ENCODE measurements at regions not wholly inside any gene's neighbourhood (a gene's known extent, or its start where the extent isn't known, plus 50 kb on each side); places are given as distances from the start of the nearest gene placed in this dataset.
"Not testable (repeated sequence)": the region's sequence is repeated elsewhere in the genome, so short reads cannot be mapped to it uniquely, and the experiment has no call there.

DNA sequence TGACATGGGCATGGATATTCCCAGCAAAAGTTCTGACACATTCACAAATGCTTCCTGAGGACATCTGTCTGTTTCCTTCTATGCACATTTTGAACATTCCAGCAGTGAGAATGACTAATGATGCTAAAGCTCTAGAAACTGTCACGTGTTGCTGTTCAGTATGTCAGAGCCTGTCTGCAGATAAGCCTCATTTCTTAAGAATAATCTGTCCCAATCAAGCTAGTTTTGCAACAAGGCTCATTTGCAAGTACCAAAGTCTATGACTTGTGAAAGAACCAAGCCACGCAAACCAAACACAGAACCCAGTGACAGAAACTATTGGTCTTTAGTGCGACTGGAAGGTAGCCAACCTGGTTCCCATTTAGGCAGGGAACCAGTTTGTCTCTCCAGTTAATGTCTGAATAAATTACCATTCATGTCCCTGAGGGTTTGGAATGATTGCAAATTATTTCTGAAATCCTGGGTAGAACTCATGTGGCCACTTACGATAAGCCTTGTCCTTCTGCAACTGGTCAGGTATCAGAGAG, 178.5 kb downstream of the C9orf152 start:
- Mint-ChIP-seq H3K4me1 (peaks cover 17 to 25% (median 19%) of the 10 kb centered on the region in 4 donors), H3K27me3 (no peaks in the 10 kb centered on the region), H3K4me3 (peak overlapping the region in 2 of 4 donors; percentile 12 to 72), H3K27ac (peak overlapping the region; percentile 4 to 66 (median 15)), H3K36me3 (no peaks in the 10 kb centered on the region), H3K9me3 (no peaks in the 10 kb centered on the region)
- Histone ChIP-seq H3K36me3 (ENCODE audit: control insufficient read depth, insufficient read depth, low read length) (no peaks in the 10 kb centered on the region), H3K27me3 (ENCODE audit: control insufficient read depth, insufficient read depth, low read length) (no peaks in the 10 kb centered on the region), H3K4me1 (ENCODE audit: control insufficient read depth, insufficient read depth, low read length, poor library complexity, severe bottlenecking) (peaks cover 18% of the 10 kb centered on the region), H3K27ac (ENCODE audit: insufficient read depth, low read length, poor library complexity, severe bottlenecking) (no peak overlapping the region), H3K9me3 (ENCODE audit: control insufficient read depth in 2 of 2, low read length in 2 of 2) (no peaks in the 10 kb centered on the region), H3K4me3 (ENCODE audit: low read depth, low read length) (peak overlapping the region; percentile 23)
- DNase-seq (no peak), ATAC-seq (ENCODE audit: low read depth in 2 of 2) (no peak)

GRCh38 chr9:110029956-110030480, 177.9 kb downstream of the C9orf152 start:
- Histone ChIP-seq H3K27me3 (ENCODE audit: control insufficient read depth, insufficient read depth, low read length) (no peaks in the 10 kb centered on the region), H3K4me1 (ENCODE audit: control insufficient read depth, insufficient read depth, low read length, poor library complexity, severe bottlenecking) (peaks cover 18% of the 10 kb centered on the region), H3K27ac (ENCODE audit: insufficient read depth, low read length, poor library complexity, severe bottlenecking) (no peak overlapping the region), H3K4me3 (ENCODE audit: low read depth, low read length) (peak overlapping the region; percentile 23), H3K36me3 (ENCODE audit: control insufficient read depth, insufficient read depth, low read length) (no peaks in the 10 kb centered on the region), H3K9me3 (ENCODE audit: control insufficient read depth in 2 of 2, low read length in 2 of 2) (no peaks in the 10 kb centered on the region)
- Mint-ChIP-seq H3K36me3 (no peaks in the 10 kb centered on the region), H3K9me3 (no peaks in the 10 kb centered on the region), H3K27me3 (no peaks in the 10 kb centered on the region), H3K4me1 (peaks cover 17 to 25% (median 19%) of the 10 kb centered on the region in 4 donors), H3K27ac (peak overlapping the region; percentile 4 to 66 (median 15)), H3K4me3 (peak overlapping the region; percentile 13 to 72 (median 49))
- ATAC-seq (ENCODE audit: low read depth in 2 of 2) (no peak), DNase-seq (peak in 2 of 3 donors; percentile 16 to 46)

GRCh38 chr9:110030632-110031031, 177.3 kb downstream of the C9orf152 start:
- H3K36me3 Mint-ChIP-seq, result no peaks in the 10 kb centered on the region
- H3K27me3 Mint-ChIP-seq, result no peaks in the 10 kb centered on the region
- no peak for ATAC-seq (ENCODE audit: low read depth in 2 of 2)
- Histone ChIP-seq H3K27ac (ENCODE audit: insufficient read depth, low read length, poor library complexity, severe bottlenecking) (no peak overlapping the region), H3K27me3 (ENCODE audit: control insufficient read depth, insufficient read depth, low read length) (no peaks in the 10 kb centered on the region), H3K4me3 (ENCODE audit: low read depth, low read length) (peak overlapping the region; percentile 23), H3K4me1 (ENCODE audit: control insufficient read depth, insufficient read depth, low read length, poor library complexity, severe bottlenecking) (peaks cover 18% of the 10 kb centered on the region), H3K9me3 (ENCODE audit: control insufficient read depth in 2 of 2, low read length in 2 of 2) (no peaks in the 10 kb centered on the region), H3K36me3 (ENCODE audit: control insufficient read depth, insufficient read depth, low read length) (no peaks in the 10 kb centered on the region)
- DNase-seq, result no peak
- H3K9me3 Mint-ChIP-seq, result no peaks in the 10 kb centered on the region
- peak overlapping the region in 3 of 4 donors; percentile 13 to 72 (median 30) for H3K4me3 Mint-ChIP-seq
- peak overlapping the region; percentile 4 to 66 (median 15) for H3K27ac Mint-ChIP-seq
- H3K4me1 Mint-ChIP-seq, result peaks cover 17 to 25% (median 19%) of the 10 kb centered on the region in 4 donors

- no peak overlapping the region for H3K27ac ChIP-seq (ENCODE audit: insufficient read depth, low read length, poor library complexity, severe bottlenecking)
- H3K9me3 Mint-ChIP-seq, result no peaks in the 10 kb centered on the region
- DNase-seq (no peak), ATAC-seq (ENCODE audit: low read depth in 2 of 2) (no peak)
- no peaks in the 10 kb centered on the region for H3K9me3 ChIP-seq (ENCODE audit: control insufficient read depth in 2 of 2, low read length in 2 of 2)
- no peaks in the 10 kb centered on the region for H3K27me3 ChIP-seq (ENCODE audit: control insufficient read depth, insufficient read depth, low read length)
- no peaks in the 10 kb centered on the region for H3K36me3 Mint-ChIP-seq
- no peak overlapping the region for H3K4me3 ChIP-seq (ENCODE audit: low read depth, low read length)
- peaks cover 18% of the 10 kb centered on the region for H3K4me1 ChIP-seq (ENCODE audit: control insufficient read depth, insufficient read depth, low read length, poor library complexity, severe bottlenecking)
- peaks cover 2% of the 10 kb centered on the region for H3K27me3 Mint-ChIP-seq
- no peaks in the 10 kb centered on the region for H3K36me3 ChIP-seq (ENCODE audit: control insufficient read depth, insufficient read depth, low read length)
- peak overlapping the region in 1 of 3 donors; percentile 4 for H3K27ac Mint-ChIP-seq
- no peak overlapping the region for H3K4me3 Mint-ChIP-seq
- H3K4me1 Mint-ChIP-seq, result peaks cover 17 to 25% (median 19%) of the 10 kb centered on the region in 4 donors
Measured at GRCh38 chr9:110031511-110032173, 176.3 kb downstream of the C9orf152 start.

DNA sequence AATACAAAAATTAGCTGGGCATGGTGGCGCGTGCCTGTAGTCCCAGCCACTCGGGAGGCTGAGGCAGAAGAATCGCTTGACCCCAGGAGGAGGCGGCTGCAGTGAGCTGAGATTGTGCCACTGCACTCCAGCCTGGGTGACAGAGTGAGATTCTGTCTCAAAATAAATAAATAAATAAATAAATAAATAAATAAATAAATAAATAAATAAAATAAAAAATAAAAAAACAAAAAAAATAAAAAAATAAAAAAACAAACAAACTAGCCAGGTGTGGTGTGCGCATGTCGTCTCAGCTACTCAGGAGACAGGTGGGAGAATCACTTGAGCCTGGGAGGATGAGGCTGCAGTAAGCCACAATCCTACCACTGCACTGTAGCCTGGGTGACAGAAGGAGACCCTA, 175.4 kb downstream of the C9orf152 start:
- H3K27ac Mint-ChIP-seq; H3K27me3 ChIP-seq (ENCODE audit: control insufficient read depth, insufficient read depth, low read length); ATAC-seq (ENCODE audit: low read depth in 2 of 2); H3K36me3 Mint-ChIP-seq; DNase-seq; H3K9me3 ChIP-seq (ENCODE audit: control insufficient read depth in 2 of 2, low read length in 2 of 2); H3K27ac ChIP-seq (ENCODE audit: insufficient read depth, low read length, poor library complexity, severe bottlenecking); H3K9me3 Mint-ChIP-seq; H3K27me3 Mint-ChIP-seq; H3K36me3 ChIP-seq (ENCODE audit: control insufficient read depth, insufficient read depth, low read length); H3K4me3 ChIP-seq (ENCODE audit: low read depth, low read length); H3K4me3 Mint-ChIP-seq: not testable (repeated sequence)
- peaks cover 16 to 25% (median 17%) of the 10 kb centered on the region in 4 donors for H3K4me1 Mint-ChIP-seq
- peaks cover 18% of the 10 kb centered on the region for H3K4me1 ChIP-seq (ENCODE audit: control insufficient read depth, insufficient read depth, low read length, poor library complexity, severe bottlenecking)

GRCh38 chr9:110033869-110034268, 174.1 kb downstream of the C9orf152 start:
- H3K4me3 Mint-ChIP-seq, result no peak overlapping the region
- no peaks in the 10 kb centered on the region for H3K36me3 Mint-ChIP-seq
- H3K27ac Mint-ChIP-seq, result no peak overlapping the region
- H3K4me1 ChIP-seq (ENCODE audit: control insufficient read depth, insufficient read depth, low read length, poor library complexity, severe bottlenecking), result peaks cover 18% of the 10 kb centered on the region
- H3K27me3 Mint-ChIP-seq, result peaks cover 7% of the 10 kb centered on the region
- peaks cover 13 to 25% (median 15%) of the 10 kb centered on the region in 4 donors for H3K4me1 Mint-ChIP-seq
- H3K9me3 Mint-ChIP-seq, result no peaks in the 10 kb centered on the region
- ATAC-seq (ENCODE audit: low read depth in 2 of 2), result no peak
- no peaks in the 10 kb centered on the region for H3K9me3 ChIP-seq (ENCODE audit: control insufficient read depth in 2 of 2, low read length in 2 of 2)
- no peak overlapping the region for H3K27ac ChIP-seq (ENCODE audit: insufficient read depth, low read length, poor library complexity, severe bottlenecking)
- no peak overlapping the region for H3K4me3 ChIP-seq (ENCODE audit: low read depth, low read length)
- no peak for DNase-seq
- H3K27me3 ChIP-seq (ENCODE audit: control insufficient read depth, insufficient read depth, low read length), result no peaks in the 10 kb centered on the region
- no peaks in the 10 kb centered on the region for H3K36me3 ChIP-seq (ENCODE audit: control insufficient read depth, insufficient read depth, low read length)

DNA sequence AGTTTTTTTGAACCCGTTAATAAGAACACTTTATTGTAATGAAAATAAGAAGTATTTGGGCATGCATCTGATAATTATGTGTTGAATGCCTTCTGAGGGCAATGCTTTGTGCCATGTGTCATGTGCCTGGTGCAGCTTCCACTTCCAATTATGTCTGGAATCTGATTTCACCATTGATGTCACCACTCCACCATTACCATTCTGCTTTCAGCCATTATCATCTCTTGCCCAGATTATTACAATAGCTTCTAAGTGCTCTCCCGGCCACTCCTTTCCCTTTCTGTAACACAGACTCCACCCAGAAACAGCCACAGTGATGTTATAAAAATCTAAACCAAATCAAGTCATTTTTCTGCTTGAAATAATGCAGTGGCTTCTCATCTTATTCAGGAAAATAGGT, 171.7 kb downstream of the C9orf152 start:
- H3K9me3 ChIP-seq (ENCODE audit: control insufficient read depth in 2 of 2, low read length in 2 of 2), result no peaks in the 10 kb centered on the region
- Mint-ChIP-seq H3K27me3 (peaks cover 7% of the 10 kb centered on the region), H3K4me3 (no peak overlapping the region), H3K27ac (no peak overlapping the region), H3K9me3 (peaks cover 0 to 1% (median 0%) of the 10 kb centered on the region in 7 donors), H3K4me1 (peaks cover 0 to 6% (median 0%) of the 10 kb centered on the region in 4 donors), H3K36me3 (no peaks in the 10 kb centered on the region)
- DNase-seq (no peak), ATAC-seq (ENCODE audit: low read depth in 2 of 2) (no peak)
- no peaks in the 10 kb centered on the region for H3K4me1 ChIP-seq (ENCODE audit: control insufficient read depth, insufficient read depth, low read length, poor library complexity, severe bottlenecking)
- H3K27ac ChIP-seq (ENCODE audit: insufficient read depth, low read length, poor library complexity, severe bottlenecking), result no peak overlapping the region
- H3K27me3 ChIP-seq (ENCODE audit: control insufficient read depth, insufficient read depth, low read length), result no peaks in the 10 kb centered on the region
- no peak overlapping the region for H3K4me3 ChIP-seq (ENCODE audit: low read depth, low read length)
- H3K36me3 ChIP-seq (ENCODE audit: control insufficient read depth, insufficient read depth, low read length), result no peaks in the 10 kb centered on the region

GRCh38 chr9:110040788-110041187, 167.2 kb downstream of the C9orf152 start:
- Histone ChIP-seq H3K27ac (ENCODE audit: insufficient read depth, low read length, poor library complexity, severe bottlenecking) (no peak overlapping the region), H3K4me1 (ENCODE audit: control insufficient read depth, insufficient read depth, low read length, poor library complexity, severe bottlenecking) (no peaks in the 10 kb centered on the region), H3K27me3 (ENCODE audit: control insufficient read depth, insufficient read depth, low read length) (no peaks in the 10 kb centered on the region), H3K4me3 (ENCODE audit: low read depth, low read length) (no peak overlapping the region), H3K36me3 (ENCODE audit: control insufficient read depth, insufficient read depth, low read length) (no peaks in the 10 kb centered on the region), H3K9me3 (ENCODE audit: control insufficient read depth in 2 of 2, low read length in 2 of 2) (no peaks in the 10 kb centered on the region)
- DNase-seq (no peak), ATAC-seq (ENCODE audit: low read depth in 2 of 2) (no peak)
- Mint-ChIP-seq H3K9me3 (peaks cover 0 to 3% (median 0%) of the 10 kb centered on the region in 7 donors), H3K4me1 (no peaks in the 10 kb centered on the region), H3K27ac (no peak overlapping the region), H3K36me3 (no peaks in the 10 kb centered on the region), H3K27me3 (peaks cover 7% of the 10 kb centered on the region), H3K4me3 (no peak overlapping the region)
